ENCODE measurements at regions not wholly inside any gene's neighbourhood (a gene's known extent, or its start where the extent isn't known, plus 50 kb on each side); places are given as distances from the start of the nearest gene placed in this dataset.

- Mint-ChIP-seq H3K27ac (no peak overlapping the region), H3K27me3 (no peaks in the 10 kb centered on the region), H3K4me3 (no peak overlapping the region), H3K4me1 (peaks cover 0 to 7% (median 6%) of the 10 kb centered on the region in 4 donors), H3K9me3 (peaks cover 0 to 3% (median 0%) of the 10 kb centered on the region in 9 donors), H3K36me3 (no peaks in the 10 kb centered on the region)
- ATAC-seq (no peak), DNase-seq (no peak)
- POLR2A ChIA-PET, result interaction anchor here (0.9 kb wide), 1 partner anchor 132 kb away, joined by 3 read pairs; no protein-coding TSS in a partner anchor
These were observed 303.6 kb downstream of the FBXW7 start for GRCh38 chr4:152232271-152232670.

- no peak overlapping the region for H3K4me3 Mint-ChIP-seq
- H3K27ac Mint-ChIP-seq, result peak overlapping the region in 4 of 10 donors; percentile 29 to 70 (median 56)
- ATAC-seq (no peak), DNase-seq (no peak)
- H3K4me1 Mint-ChIP-seq, result peaks cover 0 to 8% (median 7%) of the 10 kb centered on the region in 4 donors
- H3K9me3 Mint-ChIP-seq, result peaks cover 0 to 3% (median 0%) of the 10 kb centered on the region in 9 donors
- POLR2A ChIA-PET, result no interaction called here
- H3K36me3 Mint-ChIP-seq, result no peaks in the 10 kb centered on the region
- H3K27me3 Mint-ChIP-seq, result no peaks in the 10 kb centered on the region
These were observed 306.1 kb downstream of the FBXW7 start for GRCh38 chr4:152229782-152230289.

GRCh38 chr4:152225680-152226079 is 310.2 kb downstream of the FBXW7 start:
- POLR2A ChIA-PET, result no interaction called here
- ATAC-seq (no peak), DNase-seq (no peak)
- H3K27ac Mint-ChIP-seq, result peak overlapping the region in 1 of 10 donors; percentile 8
- H3K27me3 Mint-ChIP-seq, result no peaks in the 10 kb centered on the region
- peaks cover 0 to 7% (median 0%) of the 10 kb centered on the region in 3 donors for H3K36me3 Mint-ChIP-seq
- H3K4me1 Mint-ChIP-seq, result peaks cover 0 to 26% (median 8%) of the 10 kb centered on the region in 4 donors
- no peak overlapping the region for H3K4me3 Mint-ChIP-seq
- peaks cover 0 to 3% (median 0%) of the 10 kb centered on the region in 9 donors for H3K9me3 Mint-ChIP-seq

GRCh38 chr4:152224721-152225420 is 311.0 kb downstream of the FBXW7 start:
- Mint-ChIP-seq H3K4me3 (no peak overlapping the region), H3K36me3 (peaks cover 0 to 7% (median 0%) of the 10 kb centered on the region in 3 donors), H3K9me3 (peaks cover 0 to 2% (median 0%) of the 10 kb centered on the region in 9 donors), H3K27me3 (no peaks in the 10 kb centered on the region), H3K4me1 (peaks cover 0 to 22% (median 8%) of the 10 kb centered on the region in 4 donors), H3K27ac (peak overlapping the region in 2 of 10 donors; percentile 3 to 35)
- POLR2A ChIA-PET, result interaction anchor here (1.2 kb wide), 1 partner anchor 31 kb away, joined by 4 read pairs; no protein-coding TSS in a partner anchor
- DNase-seq, result no peak
- ATAC-seq, result no peak

- H3K27me3 Mint-ChIP-seq, result no peaks in the 10 kb centered on the region
- peaks cover 0 to 21% (median 8%) of the 10 kb centered on the region in 4 donors for H3K4me1 Mint-ChIP-seq
- H3K9me3 Mint-ChIP-seq, result peaks cover 0 to 2% (median 0%) of the 10 kb centered on the region in 9 donors
- ATAC-seq (no peak), DNase-seq (no peak)
- POLR2A ChIA-PET, result interaction anchor here (1.2 kb wide), 1 partner anchor 31 kb away, joined by 4 read pairs; no protein-coding TSS in a partner anchor
- H3K36me3 Mint-ChIP-seq, result peaks cover 0 to 7% (median 0%) of the 10 kb centered on the region in 3 donors
- peak overlapping the region in 1 of 10 donors; percentile 32 for H3K27ac Mint-ChIP-seq
- no peak overlapping the region for H3K4me3 Mint-ChIP-seq
These were observed 311.7 kb downstream of the FBXW7 start for GRCh38 chr4:152224223-152224622.

- DNase-seq (no peak), ATAC-seq (no peak)
- no peaks in the 10 kb centered on the region for H3K27me3 Mint-ChIP-seq
- POLR2A ChIA-PET, result interaction anchor here (1.2 kb wide), 1 partner anchor 32 kb away, joined by 4 read pairs; no protein-coding TSS in a partner anchor
- no peak overlapping the region for H3K4me3 Mint-ChIP-seq
- peaks cover 0 to 27% (median 9%) of the 10 kb centered on the region in 4 donors for H3K4me1 Mint-ChIP-seq
- peaks cover 0 to 7% (median 0%) of the 10 kb centered on the region in 3 donors for H3K36me3 Mint-ChIP-seq
- H3K9me3 Mint-ChIP-seq, result peaks cover 0 to 2% (median 0%) of the 10 kb centered on the region in 9 donors
- H3K27ac Mint-ChIP-seq, result peak overlapping the region in 4 of 10 donors; percentile 51 to 89 (median 70)
These were observed 312.3 kb downstream of the FBXW7 start for GRCh38 chr4:152223600-152223999.

- ATAC-seq (peak; percentile 52 to 56), DNase-seq (peak in 2 of 10 donors; percentile 15 to 23)
- peaks cover 0 to 2% (median 0%) of the 10 kb centered on the region in 9 donors for H3K9me3 Mint-ChIP-seq
- POLR2A ChIA-PET, result interaction anchor here (1.5 kb wide), 1 partner anchor 33 kb away, joined by 5 read pairs; no protein-coding TSS in a partner anchor
- no peaks in the 10 kb centered on the region for H3K27me3 Mint-ChIP-seq
- peak overlapping the region; percentile 34 to 91 (median 64) for H3K27ac Mint-ChIP-seq
- H3K4me3 Mint-ChIP-seq, result peak overlapping the region in 3 of 10 donors; percentile 7 to 28 (median 28)
- H3K4me1 Mint-ChIP-seq, result peaks cover 0 to 27% (median 8%) of the 10 kb centered on the region in 4 donors
- peaks cover 0 to 7% (median 0%) of the 10 kb centered on the region in 3 donors for H3K36me3 Mint-ChIP-seq
These were observed 313.9 kb downstream of the FBXW7 start for GRCh38 chr4:152221816-152222516.

GRCh38 chr4:152220201-152220666 is 315.7 kb downstream of the FBXW7 start:
- DNase-seq (no peak), ATAC-seq (no peak)
- Mint-ChIP-seq H3K4me1 (peaks cover 0 to 27% (median 9%) of the 10 kb centered on the region in 4 donors), H3K27me3 (no peaks in the 10 kb centered on the region), H3K27ac (no peak overlapping the region), H3K9me3 (peaks cover 0 to 7% (median 4%) of the 10 kb centered on the region in 9 donors), H3K4me3 (no peak overlapping the region), H3K36me3 (peaks cover 0 to 11% (median 8%) of the 10 kb centered on the region in 3 donors)
- POLR2A ChIA-PET, result no interaction called here

GRCh38 chr4:152218576-152218975 is 317.3 kb downstream of the FBXW7 start:
- Mint-ChIP-seq H3K27me3 (no peaks in the 10 kb centered on the region), H3K4me3 (no peak overlapping the region), H3K27ac (peak overlapping the region in 2 of 10 donors; percentile 33 to 46), H3K4me1 (peaks cover 0 to 24% (median 6%) of the 10 kb centered on the region in 4 donors), H3K9me3 (peaks cover 5 to 18% (median 11%) of the 10 kb centered on the region in 9 donors), H3K36me3 (peaks cover 0 to 19% (median 15%) of the 10 kb centered on the region in 3 donors)
- no peak for DNase-seq
- no peak for ATAC-seq
- POLR2A ChIA-PET, result interaction anchor here (0.7 kb wide), 1 partner anchor 31 kb away, joined by 3 read pairs; no protein-coding TSS in a partner anchor

GRCh38 chr4:152217896-152218295 is 318.0 kb downstream of the FBXW7 start:
- peak overlapping the region in 1 of 10 donors; percentile 36 for H3K27ac Mint-ChIP-seq
- no peak overlapping the region for H3K4me3 Mint-ChIP-seq
- DNase-seq (no peak), ATAC-seq (no peak)
- POLR2A ChIA-PET, result interaction anchor here (0.7 kb wide), 1 partner anchor 32 kb away, joined by 3 read pairs; no protein-coding TSS in a partner anchor
- peaks cover 0 to 21% (median 6%) of the 10 kb centered on the region in 4 donors for H3K4me1 Mint-ChIP-seq
- H3K27me3 Mint-ChIP-seq, result no peaks in the 10 kb centered on the region
- H3K9me3 Mint-ChIP-seq, result peaks cover 5 to 24% (median 13%) of the 10 kb centered on the region in 9 donors
- peaks cover 0 to 21% (median 15%) of the 10 kb centered on the region in 3 donors for H3K36me3 Mint-ChIP-seq

GRCh38 chr4:152211936-152212653 is 323.8 kb downstream of the FBXW7 start:
- no peak for DNase-seq
- peaks cover 5 to 24% (median 13%) of the 10 kb centered on the region in 9 donors for H3K9me3 Mint-ChIP-seq
- peaks cover 0 to 21% (median 15%) of the 10 kb centered on the region in 3 donors for H3K36me3 Mint-ChIP-seq
- H3K27me3 Mint-ChIP-seq, result peaks cover 0 to 2% (median 0%) of the 10 kb centered on the region in 5 donors
- POLR2A ChIA-PET, result no interaction called here
- no peak for ATAC-seq
- H3K4me3 Mint-ChIP-seq, result peak overlapping the region in 1 of 10 donors; percentile 34
- peak overlapping the region in 1 of 10 donors; percentile 76 for H3K27ac Mint-ChIP-seq
- H3K4me1 Mint-ChIP-seq, result peaks cover 0 to 21% (median 8%) of the 10 kb centered on the region in 4 donors
